H9 (cell line): ENCODE measurements at regions not wholly inside any gene's neighbourhood (a gene's known extent, or its start where the extent isn't known, plus 50 kb on each side); places are given as distances from the start of the nearest gene placed in this dataset.

ENCODE experiments used
- DNase-seq: peaks from one replicate; pipeline ENCODE4 v3.0.0-alpha.2; 2017
- H2AFZ ChIP-seq: one replicate; pipeline ENCODE4 v1.6.1; 2013; ENCODE audit warnings: mild to moderate bottlenecking, low read length, control low read depth, moderate library complexity
- H2AK5ac ChIP-seq: 2 replicates; pipeline ENCODE4 v1.6.1; 2013; ENCODE audit warnings: low read length, control low read depth, mixed read lengths; ENCODE audit not compliant: insufficient read length
- H2BK120ac ChIP-seq: one replicate; pipeline ENCODE4 v1.6.1; 2013; ENCODE audit warnings: low read depth, mild to moderate bottlenecking, low read length, control low read depth, inconsistent platforms; ENCODE audit not compliant: poor library complexity, severe bottlenecking
- H2BK12ac ChIP-seq: 2 replicates; pipeline ENCODE4 v1.6.1; 2013; ENCODE audit warnings: low read length, control low read depth, mixed read lengths, low read depth; ENCODE audit not compliant: insufficient read length
- H2BK15ac ChIP-seq: 2 replicates; pipeline ENCODE4 v1.6.1; 2013; ENCODE audit warnings: low read depth, low read length, control low read depth
- H2BK20ac ChIP-seq: one replicate; pipeline ENCODE4 v1.6.1; 2013; ENCODE audit warnings: low read depth, mild to moderate bottlenecking, low read length, control low read depth, inconsistent platforms; ENCODE audit not compliant: poor library complexity, severe bottlenecking
- H2BK5ac ChIP-seq: 2 replicates; pipeline ENCODE4 v1.6.1; 2013; ENCODE audit warnings: low read length, control low read depth, mixed read lengths; ENCODE audit not compliant: insufficient read length
- H3K14ac ChIP-seq: 2 replicates; pipeline ENCODE4 v1.6.1; 2013; ENCODE audit warnings: low read length, control low read depth; ENCODE audit not compliant: insufficient read depth
- H3K18ac ChIP-seq: 2 replicates; pipeline ENCODE4 v1.6.1; 2013; ENCODE audit warnings: low read depth, mild to moderate bottlenecking, mixed read lengths, low read length, control low read depth; ENCODE audit not compliant: insufficient read length
- H3K23ac ChIP-seq: 2 replicates; pipeline ENCODE4 v1.6.1; 2013; ENCODE audit warnings: low read length, control low read depth, mixed read lengths, low read depth; ENCODE audit not compliant: insufficient read length
- H3K23me2 ChIP-seq: 2 replicates; pipeline ENCODE4 v1.6.1; 2013; ENCODE audit warnings: low read depth, mild to moderate bottlenecking, mixed read lengths, low read length, control low read depth; ENCODE audit not compliant: insufficient read length, poor library complexity, severe bottlenecking
- H3K27ac ChIP-seq: 2 replicates; pipeline ENCODE4 v1.5.1; 2013; ENCODE audit warnings: low read length, control low read depth, mixed read lengths, low read depth; ENCODE audit not compliant: insufficient read length
- H3K27me3 ChIP-seq: 2 replicates; pipeline ENCODE4 v1.6.1; 2013; ENCODE audit warnings: low read length, control low read depth, inconsistent platforms; ENCODE audit not compliant: insufficient read depth
- H3K4ac ChIP-seq: 2 replicates; pipeline ENCODE4 v1.6.1; 2013; ENCODE audit warnings: low read depth, mild to moderate bottlenecking, control low read depth, inconsistent platforms, low read length, moderate library complexity
- H3K4me1 ChIP-seq: 2 replicates; pipeline ENCODE4 v1.6.1; 2013; ENCODE audit warnings: low read length, control low read depth, inconsistent platforms; ENCODE audit not compliant: insufficient read depth
- H3K4me2 ChIP-seq: 2 replicates; pipeline ENCODE4 v1.6.1; 2013; ENCODE audit warnings: low read length, control low read depth, mixed read lengths; ENCODE audit not compliant: insufficient read length, insufficient read depth
- H3K56ac ChIP-seq: 2 replicates; pipeline ENCODE4 v1.6.1; 2013; ENCODE audit warnings: low read depth, mild to moderate bottlenecking, mixed read lengths, low read length, control low read depth; ENCODE audit not compliant: insufficient read length
- H3K79me1 ChIP-seq: 2 replicates; pipeline ENCODE4 v1.6.1; 2013; ENCODE audit warnings: low read depth, mild to moderate bottlenecking, moderate library complexity, low read length, control low read depth, inconsistent platforms; ENCODE audit not compliant: insufficient read depth, poor library complexity, severe bottlenecking
- H3K79me2 ChIP-seq: 2 replicates; pipeline ENCODE4 v1.6.1; 2013; ENCODE audit warnings: low read length, control low read depth, inconsistent platforms; ENCODE audit not compliant: insufficient read depth
- H3K9ac ChIP-seq: 2 replicates; pipeline ENCODE4 v1.6.1; 2013; ENCODE audit warnings: low read length, control low read depth, mixed read lengths; ENCODE audit not compliant: insufficient read length; ENCODE audit errors: extremely low read depth
- H3K9me3 ChIP-seq: one replicate; pipeline ENCODE4 v1.6.1; 2013; ENCODE audit warnings: low read depth, low read length, inconsistent platforms; ENCODE audit not compliant: control insufficient read depth
- H3T11ph ChIP-seq: one replicate; pipeline ENCODE4 v1.6.1; 2013; ENCODE audit warnings: mild to moderate bottlenecking, low read length, control low read depth, inconsistent platforms
- H4K20me1 ChIP-seq: one replicate; pipeline ENCODE4 v1.6.1; 2013; ENCODE audit not compliant: control insufficient read depth, insufficient read length, insufficient read depth
- H4K5ac ChIP-seq: 2 replicates; pipeline ENCODE4 v1.6.1; 2013; ENCODE audit warnings: low read depth, mild to moderate bottlenecking, mixed read lengths, low read length, control low read depth; ENCODE audit not compliant: insufficient read length
- H4K8ac ChIP-seq: replicated peaks from 2 replicates; pipeline ENCODE4 v1.6.1; 2013; ENCODE audit warnings: low read length, control low read depth, mixed read lengths, low read depth; ENCODE audit not compliant: insufficient read length
- H4K91ac ChIP-seq: 2 replicates; pipeline ENCODE4 v1.6.1; 2013; ENCODE audit warnings: low read depth, mild to moderate bottlenecking, moderate library complexity, mixed read lengths, low read length, control low read depth; ENCODE audit not compliant: insufficient read length
- H3K27ac Mint-ChIP-seq, 3 experiments: 2 replicates in 2 of 3; 3 replicates in 1 of 3; pipeline ENCODE4 v1.8.0; 2020 to 2021; ENCODE audit warnings: mixed read lengths in 3 of 3, mild to moderate bottlenecking in 1 of 3, moderate library complexity in 1 of 3
- H3K27me3 Mint-ChIP-seq: 2 replicates; pipeline ENCODE4 v1.8.0; 2021; ENCODE audit warnings: low read depth, mild to moderate bottlenecking, moderate library complexity, mixed read lengths
- H3K36me3 Mint-ChIP-seq, 3 experiments: 2 replicates in 2 of 3; 3 replicates in 1 of 3; pipeline ENCODE4 v1.8.0; 2020 to 2021; ENCODE audit warnings: low read depth in 3 of 3, mixed read lengths in 3 of 3; ENCODE audit not compliant: insufficient read depth in 1 of 3
- H3K4me1 Mint-ChIP-seq, 2 experiments: 2 replicates each; pipeline ENCODE4 v1.8.0; 2020; ENCODE audit warnings: mixed read lengths in 2 of 2
- H3K4me3 Mint-ChIP-seq, 2 experiments: 2 replicates in 1 of 2; 3 replicates in 1 of 2; pipeline ENCODE4 v1.8.0; 2020 to 2021; ENCODE audit warnings: mild to moderate bottlenecking in 2 of 2, mixed read lengths in 2 of 2, moderate library complexity in 1 of 2
- H3K9me3 Mint-ChIP-seq, 2 experiments: 2 replicates in 1 of 2; 3 replicates in 1 of 2; pipeline ENCODE4 v1.8.0; 2020; ENCODE audit warnings: mild to moderate bottlenecking in 2 of 2, mixed read lengths in 2 of 2, moderate library complexity in 1 of 2
- CTCF ChIP-seq: fragments of 200-600 bp; sonication (generic); conservative IDR thresholded peaks from 3 replicates; pipeline ENCODE4 v1.8.0; 2021; ENCODE audit warnings: antibody characterized with exemption, mild to moderate bottlenecking
- WGBS: extraction: QIAGEN DNeasy Blood & Tissue Kit; methylation state at CpG from one replicate; pipeline ENCODE4 v1.1.7; 2013; ENCODE audit warnings: missing lambda C conversion rate, low lambda C conversion rate, mixed read lengths; ENCODE audit not compliant: insufficient read length; ENCODE audit errors: extremely low coverage; 5-methylcytosine and 5-hydroxymethylcytosine counted together

GRCh38 chr4:171348090-171348489 lies 465.1 kb upstream of the GALNTL6 start:
- no peak overlapping the region for H3K14ac ChIP-seq
- no peak overlapping the region for H4K8ac ChIP-seq
- TF ChIP-seq CTCF: no peak
- H3K9me3 ChIP-seq: no peaks in the 10 kb centered on the region
- no peak overlapping the region for H2BK5ac ChIP-seq
- no peak overlapping the region for H3K9ac ChIP-seq
- no peak overlapping the region for H4K91ac ChIP-seq
- no peaks in the 10 kb centered on the region for H3K79me2 ChIP-seq
- H3K4me2 ChIP-seq: no peak overlapping the region
- no peak overlapping the region for H2BK15ac ChIP-seq
- Mint-ChIP-seq H3K36me3 (no peaks in the 10 kb centered on the region), H3K27ac (no peak overlapping the region), H3K4me1 (no peaks in the 10 kb centered on the region), H3K9me3 (no peaks in the 10 kb centered on the region), H3K4me3 (no peak overlapping the region), H3K27me3 (no peaks in the 10 kb centered on the region)
- H3K56ac ChIP-seq: no peak overlapping the region
- no peak overlapping the region for H3T11ph ChIP-seq
- no peak overlapping the region for H3K27ac ChIP-seq
- no peak overlapping the region for H2AK5ac ChIP-seq
- no peak overlapping the region for H4K5ac ChIP-seq
- no peak overlapping the region for H2AFZ ChIP-seq
- no peak overlapping the region for H2BK120ac ChIP-seq
- H3K4me1 ChIP-seq: no peaks in the 10 kb centered on the region
- no peak for DNase-seq
- no peak overlapping the region for H2BK12ac ChIP-seq
- no CpG with 5 or more reads among the region's 2 CpGs for WGBS
- no peaks in the 10 kb centered on the region for H4K20me1 ChIP-seq
- H2BK20ac ChIP-seq: no peak overlapping the region
- H3K4ac ChIP-seq: no peak overlapping the region
- H3K79me1 ChIP-seq: no peaks in the 10 kb centered on the region
- no peak overlapping the region for H3K18ac ChIP-seq
- no peaks in the 10 kb centered on the region for H3K27me3 ChIP-seq
- no peaks in the 10 kb centered on the region for H3K23me2 ChIP-seq
- no peak overlapping the region for H3K23ac ChIP-seq
